ENCODE measurements at regions not wholly inside any gene's neighbourhood (a gene's known extent, or its start where the extent isn't known, plus 50 kb on each side); places are given as distances from the start of the nearest gene placed in this dataset.
"Not testable (repeated sequence)": the region's sequence is repeated elsewhere in the genome, so short reads cannot be mapped to it uniquely, and the experiment has no call there.

- no peak for DNase-seq (ENCODE audit: low read depth in 1 of 2, low spot score in 1 of 2)
Measured at GRCh38 chr1:38152351-38153065, 105.9 kb upstream of the POU3F1 start.

- DNase-seq (ENCODE audit: low read depth in 1 of 2, low spot score in 1 of 2): no peak
Measured at GRCh38 chr1:38151399-38151798, 104.8 kb upstream of the POU3F1 start.

GRCh38 chr1:38146079-38146478 is 99.5 kb upstream of the POU3F1 start:
- DNase-seq (ENCODE audit: low read depth in 1 of 2, low spot score in 1 of 2): not testable (repeated sequence)

GRCh38 chr1:38142606-38143005 is 96.0 kb upstream of the POU3F1 start:
- DNase-seq (ENCODE audit: low read depth in 1 of 2, low spot score in 1 of 2): no peak

- no peak for DNase-seq (ENCODE audit: low read depth in 1 of 2, low spot score in 1 of 2)
Measured at GRCh38 chr1:38141483-38141882, 94.9 kb upstream of the POU3F1 start.

- no peak for DNase-seq (ENCODE audit: low read depth in 1 of 2, low spot score in 1 of 2)
Measured at GRCh38 chr1:38139738-38140487, 93.3 kb upstream of the POU3F1 start.

GRCh38 chr1:38138498-38139233 is 92.1 kb upstream of the POU3F1 start:
- DNase-seq (ENCODE audit: low read depth in 1 of 2, low spot score in 1 of 2): no peak

- DNase-seq (ENCODE audit: low read depth in 1 of 2, low spot score in 1 of 2): no peak
Measured at GRCh38 chr1:38137164-38137563, 90.6 kb upstream of the POU3F1 start.

GRCh38 chr1:38135625-38136414 is 89.2 kb upstream of the POU3F1 start:
- no peak for DNase-seq (ENCODE audit: low read depth in 1 of 2, low spot score in 1 of 2)

- no peak for DNase-seq (ENCODE audit: low read depth in 1 of 2, low spot score in 1 of 2)
Measured at GRCh38 chr1:38134294-38134755, 87.7 kb upstream of the POU3F1 start.

GRCh38 chr1:38133756-38134155 is 87.2 kb upstream of the POU3F1 start:
- DNase-seq (ENCODE audit: low read depth in 1 of 2, low spot score in 1 of 2): no peak

- DNase-seq (ENCODE audit: low read depth in 1 of 2, low spot score in 1 of 2): no peak
Measured at GRCh38 chr1:38133304-38133703, 86.7 kb upstream of the POU3F1 start.

- no peak for DNase-seq (ENCODE audit: low read depth in 1 of 2, low spot score in 1 of 2)
Measured at GRCh38 chr1:38132681-38133080, 86.1 kb upstream of the POU3F1 start.

GRCh38 chr1:38131024-38131585 is 84.5 kb upstream of the POU3F1 start:
- no peak for DNase-seq (ENCODE audit: low read depth in 1 of 2, low spot score in 1 of 2)

- DNase-seq (ENCODE audit: low read depth in 1 of 2, low spot score in 1 of 2): no peak
Measured at GRCh38 chr1:38129971-38130370, 83.4 kb upstream of the POU3F1 start.

GRCh38 chr1:38129473-38129872 is 82.9 kb upstream of the POU3F1 start:
- DNase-seq (ENCODE audit: low read depth in 1 of 2, low spot score in 1 of 2): no peak

- DNase-seq (ENCODE audit: low read depth in 1 of 2, low spot score in 1 of 2): no peak
Measured at GRCh38 chr1:38128926-38129453, 82.4 kb upstream of the POU3F1 start.

GRCh38 chr1:38128511-38128910 is 81.9 kb upstream of the POU3F1 start:
- DNase-seq (ENCODE audit: low read depth in 1 of 2, low spot score in 1 of 2): no peak

- no peak for DNase-seq (ENCODE audit: low read depth in 1 of 2, low spot score in 1 of 2)
Measured at GRCh38 chr1:38127428-38127827, 80.8 kb upstream of the POU3F1 start.

- DNase-seq (ENCODE audit: low read depth in 1 of 2, low spot score in 1 of 2): no peak
Measured at GRCh38 chr1:38126970-38127369, 80.4 kb upstream of the POU3F1 start.
